ENCODE measurements at regions not wholly inside any gene's neighbourhood (a gene's known extent, or its start where the extent isn't known, plus 50 kb on each side); places are given as distances from the start of the nearest gene placed in this dataset.
"Not testable (repeated sequence)": the region's sequence is repeated elsewhere in the genome, so short reads cannot be mapped to it uniquely, and the experiment has no call there.

- DNase-seq = no peak
Observed at GRCh38 chr3:157920822-157921700, 185.2 kb downstream of the SHOX2 start.

GRCh38 chr3:157919319-157919887 lies 186.8 kb downstream of the SHOX2 start:
- DNase-seq = no peak

GRCh38 chr3:157918402-157918801 lies 187.8 kb downstream of the SHOX2 start:
- DNase-seq = no peak

- no peak for DNase-seq
Observed at GRCh38 chr3:157916672-157917071, 189.5 kb downstream of the SHOX2 start.

- no peak for DNase-seq
Observed at GRCh38 chr3:157914882-157915281, 191.3 kb downstream of the SHOX2 start.

- no peak for DNase-seq
Observed at GRCh38 chr3:157913741-157914150, 192.5 kb downstream of the SHOX2 start.

GRCh38 chr3:157912514-157913451 lies 193.4 kb downstream of the SHOX2 start:
- DNase-seq = no peak

GRCh38 chr3:157906627-157907026 lies 199.6 kb downstream of the SHOX2 start:
- no peak for DNase-seq

GRCh38 chr3:157905885-157906284 lies 200.3 kb downstream of the SHOX2 start:
- no peak for DNase-seq

- DNase-seq = not testable (repeated sequence)
Observed at GRCh38 chr3:157902680-157903079, 203.5 kb downstream of the SHOX2 start.

GRCh38 chr3:157888040-157888439 lies 218.2 kb downstream of the SHOX2 start:
- no peak for DNase-seq

- DNase-seq = no peak
Observed at GRCh38 chr3:157876556-157876955, 229.7 kb downstream of the SHOX2 start.

- DNase-seq = no peak
Observed at GRCh38 chr3:157872902-157873301, 233.3 kb downstream of the SHOX2 start.

GRCh38 chr3:157871838-157872460 lies 234.3 kb downstream of the SHOX2 start:
- no peak for DNase-seq

- no peak for DNase-seq
Observed at GRCh38 chr3:157871248-157871647, 235.0 kb downstream of the SHOX2 start.

- no peak for DNase-seq
Observed at GRCh38 chr3:157868946-157869345, 237.3 kb downstream of the SHOX2 start.

- no peak for DNase-seq
Observed at GRCh38 chr3:157868196-157868595, 238.0 kb downstream of the SHOX2 start.

GRCh38 chr3:157865352-157866000 lies 240.7 kb downstream of the SHOX2 start:
- DNase-seq = peak; percentile 27

- DNase-seq = no peak
Observed at GRCh38 chr3:157861076-157861765, 245.0 kb downstream of the SHOX2 start.

- DNase-seq = no peak
Observed at GRCh38 chr3:157859541-157859940, 246.7 kb downstream of the SHOX2 start.

- DNase-seq = no peak
Observed at GRCh38 chr3:157858821-157859220, 247.4 kb downstream of the SHOX2 start.

GRCh38 chr3:157857440-157857839 lies 248.8 kb downstream of the SHOX2 start:
- DNase-seq = no peak
